SKM-1 (cell line): ENCODE measurements at regions not wholly inside any gene's neighbourhood (a gene's known extent, or its start where the extent isn't known, plus 50 kb on each side); places are given as distances from the start of the nearest gene placed in this dataset.

Source experiments
- DNase-seq: peaks from one replicate; lab custom pipeline; 2025; ENCODE audit not compliant: unreplicated experiment; lab: John Stamatoyannopoulos, UW

DNA sequence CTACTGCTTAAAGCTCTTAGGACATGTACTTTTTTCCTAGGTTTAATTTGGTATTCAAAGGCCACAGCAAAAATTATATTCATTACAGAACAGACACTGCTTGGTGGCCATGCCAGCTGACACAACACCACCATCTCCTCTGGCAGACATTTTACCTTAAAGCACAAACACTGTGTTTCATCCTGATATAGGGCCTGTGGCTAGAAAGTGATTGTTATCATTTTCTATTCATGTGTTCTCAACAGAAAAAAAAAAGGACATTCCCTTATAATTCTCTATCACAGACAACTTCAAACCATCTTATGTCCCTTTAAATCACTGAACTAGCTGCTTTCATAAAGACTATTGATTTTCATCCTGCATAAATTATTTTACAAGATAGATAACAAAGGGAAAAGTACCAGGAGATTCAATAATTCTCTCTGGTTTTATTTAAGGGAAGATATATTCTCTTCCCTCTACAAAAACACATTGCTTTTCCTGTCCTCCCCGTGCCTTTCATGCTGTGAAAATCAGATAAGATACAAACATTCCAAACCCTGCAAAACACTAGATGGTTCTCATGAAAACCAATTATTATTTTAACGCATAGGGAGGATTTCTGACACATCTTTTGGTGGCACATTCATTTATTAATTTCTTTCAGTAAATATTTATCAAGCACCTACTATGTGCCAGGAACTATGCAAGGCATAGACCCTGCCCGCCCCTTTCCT, 139.3 kb upstream of the TMCC3 start:
- no peak for DNase-seq

DNA sequence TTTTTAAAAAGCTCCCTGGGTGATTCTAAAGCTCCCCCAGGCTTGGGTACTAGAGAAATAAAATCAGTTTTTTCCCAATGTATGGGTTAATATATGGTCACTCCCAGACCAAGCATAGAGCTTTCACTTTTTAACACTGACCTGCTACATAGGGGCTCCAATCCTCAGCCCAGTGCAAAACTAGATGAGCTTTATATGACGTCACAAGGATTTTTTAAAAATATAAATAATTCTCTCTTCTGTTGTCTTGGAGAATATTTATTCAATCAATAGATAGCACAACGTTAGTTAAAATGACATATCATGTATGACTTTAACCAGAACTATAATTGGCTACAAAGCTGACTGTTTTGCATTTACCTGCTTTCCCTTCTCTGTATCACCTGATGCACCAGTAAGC, 137.9 kb upstream of the TMCC3 start:
- DNase-seq: no peak

DNA sequence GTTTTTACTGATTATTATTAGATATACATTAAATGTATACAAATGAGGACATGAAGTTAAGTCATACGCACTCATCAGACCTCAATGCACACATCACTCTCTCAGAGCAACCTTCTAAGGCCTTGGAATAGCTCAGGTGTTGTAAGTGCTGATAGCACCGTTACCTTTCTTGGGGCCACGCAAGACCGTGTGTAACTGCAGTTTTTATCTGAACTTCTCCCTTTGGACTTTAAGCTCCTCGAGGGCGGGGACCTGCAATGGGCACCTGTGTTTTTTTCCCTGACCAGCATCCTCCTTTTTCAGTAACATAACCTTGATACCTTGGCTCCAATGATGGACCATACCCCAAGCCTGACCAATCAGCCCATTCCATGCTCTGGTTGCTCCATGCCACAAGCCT, 136.5 kb upstream of the TMCC3 start:
- DNase-seq: no peak

DNA sequence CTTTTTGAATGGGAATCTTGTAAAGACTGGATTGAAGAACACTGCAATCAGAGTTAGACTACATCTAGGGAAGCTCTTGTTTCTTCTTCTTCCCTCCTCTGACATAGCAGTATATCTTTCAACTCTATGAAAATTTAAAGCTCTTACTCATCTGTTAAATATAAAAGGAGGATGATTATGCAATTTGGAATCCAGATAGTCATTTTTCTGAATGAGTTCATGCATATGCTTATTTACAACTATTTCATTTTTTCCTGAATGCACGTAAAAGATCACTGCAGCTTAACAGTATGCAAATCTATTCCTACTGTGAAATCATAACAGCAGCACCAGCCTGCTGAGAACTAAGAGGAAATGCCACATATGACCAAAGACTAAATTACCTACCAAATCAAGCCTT, 133.5 kb upstream of the TMCC3 start:
- no peak for DNase-seq

DNA sequence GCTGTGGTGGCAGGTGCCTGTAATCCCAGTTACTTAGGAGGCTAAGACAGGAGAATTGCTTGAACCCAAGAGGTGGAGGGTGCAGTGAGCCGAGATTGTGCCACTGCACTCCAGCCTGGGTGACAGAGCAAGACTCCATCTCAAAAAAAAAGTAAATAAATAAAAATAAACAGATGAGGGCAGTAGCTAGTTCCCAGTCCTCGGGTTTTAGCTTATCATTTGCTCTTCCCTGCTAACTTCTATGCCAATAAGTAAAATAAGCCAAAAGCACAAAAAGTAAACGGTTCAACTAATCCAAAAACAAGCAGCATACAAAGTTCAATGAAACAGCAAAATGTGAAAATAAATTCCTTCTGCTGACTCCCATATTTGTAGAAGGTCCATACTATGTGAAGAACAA, 133.0 kb upstream of the TMCC3 start:
- no peak for DNase-seq

DNA sequence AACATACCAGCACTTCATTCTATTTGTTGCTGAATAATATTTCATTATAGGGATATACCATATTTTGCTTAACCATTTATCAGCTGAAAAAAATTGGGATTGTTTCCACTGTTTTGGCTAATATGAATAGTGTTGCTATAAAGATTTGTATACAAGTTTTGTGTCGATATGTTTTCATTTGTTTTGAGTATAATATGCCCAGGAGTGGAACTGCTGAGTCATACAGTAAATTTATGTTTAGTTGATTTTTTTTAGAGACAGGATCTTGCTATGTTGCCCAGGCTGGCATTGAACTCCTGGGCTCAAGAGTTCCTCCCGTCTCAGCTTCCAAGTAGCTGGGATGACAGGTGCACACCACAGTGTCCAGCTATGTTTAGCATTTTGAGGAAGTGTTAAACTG, 131.5 kb upstream of the TMCC3 start:
- no peak for DNase-seq

DNA sequence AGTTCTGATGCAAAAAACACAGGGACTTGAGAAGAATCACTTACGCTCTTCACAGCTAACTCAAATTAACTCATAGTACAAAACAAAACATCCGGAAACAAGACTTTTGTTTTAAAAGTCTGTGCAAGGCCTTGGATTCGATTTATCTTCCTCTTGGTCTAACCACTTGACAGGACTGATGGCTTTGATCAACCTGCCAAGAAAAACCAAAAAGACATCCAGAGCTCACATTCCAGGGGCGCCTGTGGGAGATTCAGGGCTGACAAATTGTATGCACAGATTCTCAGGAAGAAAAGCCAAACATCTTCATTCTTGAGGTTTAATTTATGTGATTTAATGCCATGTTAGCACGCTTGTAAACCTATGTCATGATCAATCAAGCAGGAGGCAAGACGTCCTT, 129.1 kb upstream of the TMCC3 start:
- DNase-seq: no peak

DNA sequence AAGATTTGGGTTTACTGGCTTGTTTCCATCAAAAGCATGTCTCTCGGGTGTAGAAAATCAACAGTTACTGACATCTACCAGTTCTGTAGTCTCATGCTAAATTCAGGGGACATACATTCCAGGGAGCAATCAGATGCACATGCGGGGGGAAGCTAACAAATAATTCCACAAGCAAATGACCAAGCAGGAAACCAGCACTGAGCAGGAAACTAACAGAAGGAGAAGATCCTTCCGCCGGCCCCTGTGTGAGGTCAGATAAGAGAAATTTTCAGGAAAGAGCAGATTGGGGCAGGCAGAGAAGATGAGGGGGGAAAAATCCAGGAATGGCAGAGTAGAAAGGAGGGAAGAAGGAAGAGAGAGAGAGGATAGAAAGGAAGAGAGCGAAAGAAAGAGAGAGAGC, 127.6 kb upstream of the TMCC3 start:
- no peak for DNase-seq

DNA sequence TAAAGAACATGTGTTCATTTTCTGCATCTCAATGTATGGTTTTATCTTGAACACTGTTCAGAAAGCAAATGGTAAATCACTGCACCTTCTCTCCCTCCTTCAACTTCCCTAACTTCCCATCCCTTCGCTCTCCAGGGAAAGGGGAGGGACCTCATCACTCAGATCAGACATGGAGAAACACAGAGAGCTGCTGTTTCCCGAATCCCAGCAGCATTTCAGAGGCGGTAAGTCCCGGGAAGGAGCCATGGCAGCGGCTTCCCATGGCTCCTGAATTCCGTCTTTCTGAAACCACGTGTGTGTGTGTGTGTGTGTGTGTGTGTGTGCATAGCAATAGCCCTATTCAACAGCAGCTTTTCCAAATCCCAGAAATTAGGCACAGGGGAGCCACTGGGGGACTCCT, 125.4 kb upstream of the TMCC3 start:
- no peak for DNase-seq

DNA sequence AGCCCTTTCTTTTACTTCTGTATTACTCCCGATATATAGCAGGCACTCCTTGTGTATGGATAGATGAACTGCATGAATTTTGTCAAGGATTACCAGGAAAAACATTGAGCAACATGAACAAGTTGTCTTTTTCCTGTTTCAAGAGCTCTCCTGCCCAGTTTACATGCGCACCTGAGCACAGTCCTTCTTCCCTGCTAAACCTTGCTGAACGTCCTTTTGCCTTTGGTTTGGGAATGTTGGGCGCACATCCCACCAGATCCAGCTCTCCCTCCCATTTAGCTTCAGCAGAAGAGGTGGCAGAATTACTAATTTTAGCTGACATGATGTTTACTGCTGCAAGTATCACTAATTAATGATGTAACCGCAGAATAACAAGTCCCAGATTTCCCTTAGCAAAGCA, 121.4 kb upstream of the TMCC3 start:
- DNase-seq: no peak

DNA sequence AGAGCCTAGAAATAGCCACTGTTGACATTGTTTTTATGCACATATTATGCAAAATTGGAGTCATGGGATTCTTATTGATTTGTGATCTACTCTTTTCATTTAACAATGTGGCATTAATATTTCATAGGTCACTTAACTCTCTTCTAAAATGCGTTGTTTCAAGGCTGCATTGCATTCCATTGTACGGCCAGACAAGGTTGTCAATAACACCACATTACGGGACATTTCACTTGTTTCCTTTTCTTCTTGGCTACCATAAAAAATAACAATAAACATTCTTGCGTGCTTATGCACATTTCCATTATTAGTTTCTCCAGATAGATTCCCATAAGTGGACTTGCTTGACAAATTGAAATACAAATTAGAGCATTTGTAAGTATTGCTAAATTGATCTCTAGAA, 120.8 kb upstream of the TMCC3 start:
- no peak for DNase-seq

DNA sequence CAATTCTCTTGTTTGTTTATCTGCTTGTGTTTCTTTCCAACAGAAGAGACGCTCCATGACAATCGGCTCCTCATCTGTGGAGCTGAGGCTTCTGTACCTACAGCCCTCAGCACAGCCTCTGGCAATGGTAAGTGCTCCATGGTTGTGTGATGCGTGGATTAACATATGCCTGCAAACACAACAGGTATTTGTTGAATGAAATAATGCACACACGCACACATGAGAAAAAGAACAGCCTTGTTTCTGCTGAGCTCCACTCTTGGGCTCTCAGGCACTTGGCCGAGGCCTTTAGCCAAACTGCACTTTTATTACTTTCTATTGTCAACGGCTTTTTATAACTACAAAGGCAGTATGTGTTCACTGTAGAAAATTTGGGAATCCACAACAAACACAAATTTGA, 120.4 kb upstream of the TMCC3 start:
- DNase-seq: no peak

DNA sequence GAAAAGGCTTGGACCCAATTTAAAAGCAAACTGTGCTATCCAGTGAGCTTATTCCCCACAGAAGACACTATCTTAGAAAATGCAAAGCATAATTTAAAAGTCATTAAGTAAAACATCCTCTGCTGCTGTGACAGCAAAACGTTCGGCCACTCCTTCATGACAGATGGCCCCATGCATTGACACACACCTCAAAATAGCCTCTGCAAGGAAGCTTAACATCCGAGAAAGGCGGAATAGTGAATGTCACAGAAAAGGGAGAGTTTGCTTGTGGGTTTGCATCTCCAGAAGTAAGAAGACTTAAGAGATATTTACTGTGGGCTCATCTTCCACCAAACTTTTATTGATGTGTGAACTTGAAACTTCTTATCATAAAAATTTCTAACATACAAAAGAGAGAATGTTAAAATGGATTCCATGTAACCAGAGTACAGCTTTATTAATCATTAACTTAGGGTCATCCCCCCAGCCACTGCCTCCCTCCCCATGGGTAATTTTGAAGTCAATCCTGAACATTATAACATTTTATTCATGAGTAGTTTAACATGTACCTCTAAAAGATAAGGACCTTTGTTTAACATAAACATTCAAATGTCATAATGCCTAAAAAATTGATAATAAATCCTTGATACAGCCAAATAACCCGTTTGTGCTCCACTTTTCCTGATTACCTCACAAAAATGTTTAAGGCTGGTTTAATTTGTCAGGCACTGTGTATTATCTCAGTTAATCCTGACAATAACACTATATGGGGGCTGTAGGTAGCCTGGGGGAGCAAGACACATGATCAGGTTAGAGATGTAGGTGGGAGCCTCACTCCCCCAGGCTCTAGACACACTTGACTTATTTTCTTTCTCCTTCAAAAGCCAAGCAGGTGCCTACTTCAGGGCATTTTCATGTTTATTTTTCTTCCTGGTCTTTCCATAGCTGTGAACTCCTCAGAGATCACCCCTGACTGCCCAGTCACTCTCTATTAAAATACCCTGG, 119.7 kb upstream of the TMCC3 start:
- DNase-seq: no peak

DNA sequence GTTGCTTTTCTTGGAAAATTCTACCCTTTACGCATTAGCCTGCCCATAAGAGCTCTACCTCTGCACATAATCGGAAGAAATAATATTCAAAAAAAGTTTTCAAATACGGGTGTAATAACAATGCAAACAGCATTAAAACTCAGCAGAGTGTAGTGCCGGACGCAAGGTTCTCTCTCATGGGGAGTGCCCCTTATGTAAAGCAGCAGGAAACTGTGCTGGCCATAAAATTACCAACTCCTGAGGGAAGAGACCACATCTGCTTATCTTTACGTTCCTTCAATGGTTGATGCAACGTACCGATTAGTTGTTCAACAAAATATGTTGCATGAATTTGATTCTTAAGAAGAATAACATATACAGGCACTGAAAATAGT, 118.7 kb upstream of the TMCC3 start:
- no peak for DNase-seq

DNA sequence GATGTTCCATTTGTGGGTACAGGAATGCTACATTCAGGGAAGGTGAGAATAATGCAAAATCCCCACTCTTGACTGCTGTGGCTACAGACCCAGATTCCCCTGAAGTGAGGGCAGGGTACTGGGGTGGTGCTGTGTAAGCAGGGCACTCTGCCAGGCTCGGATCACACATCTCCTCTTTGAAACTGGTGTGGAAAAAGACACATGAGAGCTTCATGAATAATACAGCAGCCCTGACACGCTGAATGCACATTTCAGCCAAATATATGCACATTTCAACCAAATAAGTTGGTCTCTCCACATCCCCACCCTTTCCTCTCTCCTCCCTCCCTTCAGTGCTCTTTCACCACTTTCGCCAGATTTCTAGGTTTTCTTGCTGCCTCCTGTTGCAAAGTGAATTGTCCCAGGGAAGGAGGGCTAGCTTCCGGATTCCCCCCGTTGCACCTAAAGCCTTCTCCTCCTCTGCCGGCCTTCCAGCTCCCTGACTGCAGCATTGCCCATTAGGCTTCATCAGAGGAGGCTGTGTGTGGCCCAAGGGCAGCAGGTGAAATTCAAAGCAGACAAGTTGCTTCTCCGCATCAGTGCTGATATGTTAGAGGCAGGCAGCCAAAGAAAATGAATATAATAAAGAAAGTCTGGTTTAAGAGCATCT, 118.2 kb upstream of the TMCC3 start:
- DNase-seq: no peak

DNA sequence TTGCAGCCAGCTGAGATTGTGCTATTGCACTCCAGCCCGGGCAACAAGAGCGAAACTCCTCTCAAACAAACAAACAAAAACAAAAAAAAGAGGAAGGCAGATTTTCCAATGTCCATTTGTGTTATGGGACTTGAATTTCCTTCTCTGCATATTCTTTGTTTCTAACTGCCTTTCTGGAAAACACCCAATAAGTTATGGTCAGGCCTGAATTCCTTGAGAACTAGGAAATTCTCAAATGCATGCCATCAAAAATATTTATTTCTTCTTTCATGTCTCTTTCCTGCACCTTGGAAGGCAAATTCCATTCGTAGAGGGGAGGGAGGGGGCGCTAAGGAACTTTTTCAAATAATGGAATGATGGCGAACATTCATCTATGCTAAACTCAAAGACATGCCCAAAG, 117.6 kb upstream of the TMCC3 start:
- no peak for DNase-seq

DNA sequence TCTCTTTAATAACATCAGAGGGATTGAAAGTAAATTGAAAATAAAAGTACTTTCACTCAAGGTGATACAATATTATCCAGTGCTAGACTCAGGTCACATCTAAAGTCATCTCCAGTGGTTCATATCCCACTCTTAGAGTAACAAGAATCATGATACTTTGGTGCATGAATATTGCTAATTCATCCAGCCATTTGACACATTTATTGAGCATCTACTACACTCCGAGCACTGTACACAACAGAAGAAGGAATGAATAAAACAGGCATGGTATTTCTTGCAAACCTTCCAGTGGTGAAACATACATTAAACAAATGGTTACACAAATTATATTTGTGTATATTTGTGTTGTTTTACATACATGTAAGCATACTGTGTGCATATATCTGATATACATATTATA, 116.0 kb upstream of the TMCC3 start:
- no peak for DNase-seq

DNA sequence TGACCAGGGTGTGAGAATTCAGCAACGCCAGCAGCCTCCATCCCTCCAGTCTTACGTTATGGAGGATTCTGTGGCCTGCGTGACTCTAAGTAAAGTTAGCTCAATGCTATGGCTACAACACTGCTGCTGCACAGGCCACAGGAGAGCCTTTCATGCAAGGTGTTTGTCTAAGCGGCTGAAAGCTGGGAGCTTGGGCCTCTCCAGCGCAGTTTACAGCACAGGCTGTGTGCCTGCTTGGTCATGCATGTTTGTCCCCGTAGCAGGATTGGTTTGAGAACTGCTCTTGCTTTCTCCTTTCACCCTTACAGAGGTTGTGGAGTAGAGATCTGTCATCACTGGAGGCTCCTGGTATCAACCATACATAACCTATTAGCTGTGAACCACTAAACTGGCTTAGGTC, 113.1 kb upstream of the TMCC3 start:
- no peak for DNase-seq

DNA sequence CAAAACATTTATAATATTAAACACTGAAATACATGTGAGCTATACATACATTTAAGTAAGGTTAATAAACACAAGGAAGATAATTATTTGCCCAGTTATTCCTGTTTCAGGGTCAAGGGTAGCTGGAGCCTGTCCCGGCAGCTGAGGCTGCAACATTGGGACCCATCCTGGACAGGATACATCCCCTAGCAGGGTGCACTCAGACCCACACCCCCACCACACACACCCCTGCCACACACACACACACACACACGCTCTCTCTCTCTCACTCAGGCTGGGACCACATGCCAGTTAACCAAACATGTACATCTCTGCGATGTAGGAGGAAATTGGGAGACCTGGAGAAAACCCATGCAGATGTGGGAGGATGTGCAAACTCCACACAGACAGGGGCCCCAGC, 112.6 kb upstream of the TMCC3 start:
- DNase-seq: no peak

DNA sequence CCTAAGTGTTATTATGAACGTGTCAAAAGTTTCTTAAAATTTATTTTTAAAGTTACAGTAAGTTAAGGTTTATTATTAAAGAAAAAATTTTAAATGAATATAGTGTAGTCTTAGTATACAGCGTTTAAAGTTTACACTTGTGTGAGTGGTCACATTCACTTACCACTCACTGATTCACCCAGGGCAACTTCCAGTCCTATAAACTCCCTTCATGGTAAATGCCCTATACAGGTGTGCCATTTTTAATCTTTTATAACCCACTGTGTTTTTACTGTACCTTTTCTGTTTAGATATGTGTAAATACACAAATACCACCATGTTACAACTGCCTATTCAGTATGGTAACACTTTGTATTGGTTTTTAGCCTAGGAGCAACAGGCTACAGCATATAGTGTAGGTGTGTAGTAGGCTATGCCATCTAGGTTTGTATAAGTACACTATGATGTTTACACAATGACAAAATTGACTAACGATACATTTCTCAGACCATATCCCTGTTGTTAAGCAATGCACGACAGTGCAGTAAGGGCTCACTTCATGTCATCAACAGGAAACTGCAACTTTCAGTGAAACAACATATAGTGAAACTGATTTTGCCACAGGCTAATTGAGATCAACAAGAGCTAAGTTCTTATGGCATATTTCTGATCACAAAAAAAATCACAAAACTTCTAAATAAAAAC, 112.0 kb upstream of the TMCC3 start:
- DNase-seq: no peak

DNA sequence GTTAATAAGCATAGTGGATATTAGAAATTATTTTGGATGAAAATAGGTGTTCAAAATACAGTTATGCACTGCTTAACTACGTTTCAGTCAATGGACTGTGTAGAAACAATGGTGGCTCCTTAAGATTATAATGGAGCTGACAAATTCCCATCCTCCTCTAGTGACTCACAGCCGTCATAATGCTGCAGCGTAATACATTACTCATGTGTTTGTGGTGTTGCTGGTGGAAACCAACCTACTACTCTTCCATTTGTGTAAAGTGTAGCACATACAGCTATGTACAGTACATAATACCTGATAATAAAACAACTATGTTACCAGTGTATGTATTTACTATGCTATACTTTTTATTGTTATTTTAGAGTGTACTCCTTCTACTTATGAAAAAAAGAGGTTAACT, 111.2 kb upstream of the TMCC3 start:
- DNase-seq: no peak
